RKO (cell line): ENCODE measurements at regions not wholly inside any gene's neighbourhood (a gene's known extent, or its start where the extent isn't known, plus 50 kb on each side); places are given as distances from the start of the nearest gene placed in this dataset.

Experiments used
- DNase-seq: peaks from one replicate; pipeline ENCODE4 v3.0.0-alpha.2; 2016; ENCODE audit warnings: low spot score

DNA sequence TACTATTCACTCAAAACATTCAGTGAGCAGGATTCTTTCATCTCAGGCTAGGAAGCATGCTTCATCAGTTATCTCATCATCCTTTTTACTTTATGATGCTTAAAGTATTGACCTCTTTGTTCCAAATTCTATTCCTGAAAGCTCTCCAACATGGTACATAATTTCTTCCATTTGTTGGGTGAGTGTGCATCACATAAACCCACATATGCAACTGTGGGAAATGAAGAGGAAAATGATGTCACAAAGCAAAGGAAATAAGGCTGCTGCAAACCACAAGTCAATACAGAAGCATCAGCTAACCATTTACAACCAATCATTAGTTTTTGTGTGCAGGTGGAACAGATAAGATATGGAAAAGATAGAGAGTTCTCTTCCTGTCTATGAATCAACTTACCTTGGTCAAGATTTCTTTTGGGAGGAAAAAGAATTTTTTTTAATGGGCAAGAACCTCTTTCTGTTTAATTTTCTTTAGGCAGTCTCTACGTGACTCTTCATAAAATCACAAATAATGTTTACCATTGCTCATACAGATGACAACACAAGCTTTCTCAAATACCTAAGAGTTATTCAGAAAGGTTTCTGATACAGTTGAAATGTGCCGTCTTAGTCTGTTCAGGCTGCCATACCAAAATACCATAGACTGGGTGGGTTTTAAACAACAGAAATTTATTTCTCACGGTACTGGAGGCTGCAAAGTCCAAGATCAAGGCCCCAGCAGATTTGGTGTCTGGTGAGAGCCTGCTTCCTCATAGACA, 259.9 kb downstream of the ADGRG6 start:
- no peak for DNase-seq

DNA sequence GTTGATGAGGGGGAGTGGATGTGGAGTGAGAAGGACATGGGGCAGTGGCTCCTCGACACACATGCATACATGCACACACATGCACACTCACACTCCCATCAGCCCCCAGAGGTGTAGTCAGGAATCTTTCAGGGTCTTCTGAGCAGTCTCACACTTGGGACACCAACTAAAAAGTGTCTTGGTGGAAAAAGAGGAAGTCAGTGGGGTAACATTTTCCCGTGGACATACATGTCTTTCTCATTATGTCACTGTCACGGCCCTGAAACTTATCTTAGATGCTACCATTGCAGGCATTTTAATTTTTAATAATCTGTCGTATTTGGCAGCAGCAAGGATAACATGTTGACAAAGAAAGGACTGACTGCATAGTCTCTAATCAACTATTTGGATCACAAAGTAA, 261.1 kb downstream of the ADGRG6 start:
- no peak for DNase-seq

DNA sequence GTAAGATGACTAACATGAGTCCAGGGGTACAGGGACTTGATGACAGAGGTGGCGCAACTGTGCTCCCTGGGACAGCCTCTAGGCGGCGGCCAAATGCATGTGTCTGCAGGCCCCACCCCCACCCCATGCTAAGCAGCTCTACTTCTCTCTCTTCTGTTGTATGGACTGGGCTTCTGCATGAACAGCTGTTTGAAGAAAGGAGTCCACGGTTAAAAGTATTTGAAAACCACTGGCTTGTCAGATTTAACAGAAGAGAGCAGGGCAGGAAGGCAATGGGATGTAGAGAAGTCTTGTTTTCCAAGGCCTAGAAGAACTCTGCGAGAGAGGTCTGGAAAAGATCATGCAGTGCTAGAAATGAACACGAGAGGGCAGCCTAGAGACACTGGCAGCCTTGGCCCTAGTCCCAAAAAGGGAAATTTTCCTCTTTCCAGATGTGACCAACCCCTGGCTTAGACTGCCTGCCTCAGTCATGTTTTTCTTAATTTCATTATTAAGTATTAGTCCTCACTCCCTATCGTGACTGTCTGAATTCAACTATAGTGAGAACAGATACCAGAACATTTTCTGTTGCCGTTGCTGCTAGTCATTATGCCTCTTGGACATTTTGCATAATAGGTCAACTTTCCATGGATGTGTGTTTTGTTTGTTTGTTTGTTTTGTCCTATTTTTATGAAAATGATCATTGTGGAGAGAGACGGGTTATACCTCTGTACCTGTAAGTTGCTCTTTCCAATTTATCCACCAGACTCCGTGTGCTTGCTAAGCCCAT, 265.0 kb downstream of the ADGRG6 start:
- DNase-seq: peak; percentile 56

DNA sequence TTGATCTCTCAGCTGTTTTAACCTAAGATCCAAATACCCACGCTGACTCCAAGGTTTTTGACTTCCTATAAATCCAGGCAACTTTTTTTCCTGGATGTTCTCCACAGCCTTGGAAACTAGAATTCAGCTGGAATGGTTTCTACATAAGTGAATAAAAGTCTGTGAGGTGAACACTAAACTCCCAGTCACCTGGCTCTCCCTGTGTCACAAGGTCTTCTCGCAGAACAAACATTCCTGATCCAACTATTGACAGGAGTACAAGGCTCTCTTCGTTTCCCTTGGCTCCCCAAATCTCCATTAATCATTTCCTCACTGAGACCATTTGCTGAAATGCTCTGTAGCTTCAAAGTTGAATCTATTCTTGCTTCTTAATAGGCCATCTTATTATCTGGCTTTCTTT, 265.7 kb downstream of the ADGRG6 start:
- no peak for DNase-seq

DNA sequence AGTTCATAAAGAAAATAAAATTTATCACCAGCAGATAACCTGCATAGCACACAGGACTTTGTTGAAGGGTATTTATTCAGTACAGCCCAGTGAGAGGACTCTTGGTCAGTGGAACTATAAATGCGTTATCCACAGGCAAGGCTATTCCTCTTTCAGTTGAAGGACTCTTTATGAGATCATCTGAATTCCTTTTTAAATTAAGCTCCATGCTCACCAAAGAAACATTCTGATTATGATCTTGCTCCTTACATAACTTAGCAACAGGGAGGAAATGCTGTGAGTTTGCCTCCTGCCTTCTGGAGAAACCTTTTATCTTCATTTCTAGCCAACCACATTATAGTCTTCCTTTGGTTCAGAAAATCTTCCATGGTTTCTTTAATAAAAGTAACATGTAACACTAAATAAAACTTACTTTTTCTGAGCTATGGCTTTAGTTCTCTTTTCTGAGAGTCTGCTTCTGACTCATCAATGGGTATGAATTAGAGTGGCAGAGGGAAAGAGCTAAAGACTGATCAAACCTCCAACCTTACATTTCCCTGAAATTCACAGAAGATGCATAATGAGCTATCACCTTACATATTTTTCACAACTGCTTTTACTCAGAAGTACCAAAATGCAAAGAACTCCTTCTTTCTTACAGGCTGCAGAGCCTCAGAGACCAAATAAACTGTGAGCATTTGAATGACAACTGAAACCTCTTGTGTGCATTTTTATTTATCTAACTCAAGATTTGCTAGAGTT, 267.2 kb downstream of the ADGRG6 start:
- DNase-seq: no peak

DNA sequence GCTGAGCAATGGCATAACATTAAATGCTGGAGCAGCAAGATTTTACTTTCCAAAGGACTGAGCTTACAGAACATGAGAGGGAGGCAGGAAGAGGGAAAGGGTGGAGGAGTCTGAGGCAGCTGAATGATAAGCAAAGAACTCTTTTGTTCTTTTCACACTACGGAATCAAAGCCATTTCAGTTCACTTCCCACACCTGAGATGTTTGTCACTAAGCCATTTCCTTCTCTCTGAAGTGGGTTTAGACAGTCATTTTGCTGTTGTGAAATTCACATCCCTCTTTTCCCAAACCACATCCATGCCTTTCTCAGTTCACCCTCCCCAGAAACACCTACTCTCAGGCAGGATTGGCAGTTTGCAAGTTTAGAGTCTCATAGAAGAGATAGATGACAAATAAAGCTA, 267.9 kb downstream of the ADGRG6 start:
- no peak for DNase-seq

DNA sequence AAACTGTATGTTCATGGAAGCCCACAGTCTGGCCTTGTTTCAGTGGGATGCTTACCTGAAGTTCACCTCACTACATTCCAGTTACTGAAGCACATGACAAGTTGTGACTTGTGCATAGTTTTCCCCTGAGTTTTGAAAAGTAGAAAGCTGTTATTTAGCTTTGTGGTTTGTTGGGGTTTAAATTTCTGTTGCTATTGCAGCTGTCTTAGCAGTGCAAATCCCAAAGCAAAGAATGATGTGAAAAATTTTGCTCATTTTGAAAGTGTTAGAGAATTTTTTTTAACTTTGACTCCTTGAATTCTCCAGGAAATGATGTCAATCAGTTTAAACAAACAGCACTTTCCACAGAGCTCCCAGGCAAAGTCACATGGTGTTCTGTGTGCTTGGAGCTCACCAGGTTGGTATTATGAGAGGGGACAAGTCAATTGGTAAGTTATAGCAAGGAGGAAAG, 268.4 kb downstream of the ADGRG6 start:
- DNase-seq: no peak

DNA sequence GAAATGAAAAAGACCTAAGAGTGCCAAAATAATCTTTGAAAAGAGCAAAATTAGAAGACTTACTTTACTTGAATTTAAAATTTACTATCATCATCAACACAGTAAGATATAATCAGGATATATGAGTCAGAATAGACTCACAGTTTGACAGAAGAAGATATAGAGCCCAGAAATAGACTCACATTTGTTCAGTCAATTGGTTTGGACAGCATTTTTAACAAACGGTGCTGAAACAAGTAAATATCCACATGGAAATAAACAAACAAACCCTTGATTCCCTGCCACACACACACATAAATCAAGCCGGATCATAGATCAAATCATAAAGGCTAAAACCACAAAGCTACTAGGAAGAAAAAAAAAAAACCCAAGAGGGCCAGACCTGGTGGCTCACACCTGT, 291.1 kb downstream of the ADGRG6 start:
- DNase-seq: peak; percentile 40

DNA sequence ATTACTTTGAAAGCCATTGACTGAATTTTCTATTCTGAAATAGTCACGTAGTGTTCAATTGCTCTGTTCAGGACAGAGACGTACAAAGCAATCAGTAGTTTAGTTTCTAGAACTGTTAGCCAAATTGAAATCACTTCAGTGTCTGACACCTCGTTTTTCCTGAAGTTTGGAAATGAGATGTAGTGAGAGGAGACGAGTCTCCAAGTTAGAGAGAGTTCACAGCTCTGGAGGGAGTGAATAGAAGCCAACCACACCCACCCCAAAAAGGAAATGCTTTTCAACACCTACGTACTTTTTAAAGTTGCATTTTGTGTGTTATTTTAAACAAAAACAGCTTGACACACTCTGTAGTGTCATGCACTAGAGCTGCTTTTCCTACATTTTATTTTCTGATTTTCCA, 296.0 kb downstream of the ADGRG6 start:
- no peak for DNase-seq

DNA sequence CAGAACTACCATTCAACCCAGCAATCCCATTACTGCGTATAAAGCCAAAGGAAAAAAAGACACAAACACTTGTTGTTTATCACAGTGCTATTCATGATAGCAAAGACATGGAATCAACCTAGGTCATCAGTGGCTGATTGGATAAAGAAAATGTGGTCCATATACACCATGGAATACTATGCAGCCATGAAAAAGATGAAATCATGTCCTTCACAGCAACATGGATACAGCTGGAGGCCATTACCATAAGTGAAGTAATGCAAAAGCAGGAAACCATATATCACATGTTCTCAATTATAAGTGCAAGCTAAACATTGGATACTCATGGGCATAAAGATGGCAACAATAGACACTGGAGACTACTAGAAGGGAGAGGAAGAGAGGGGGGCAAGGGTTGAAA, 299.6 kb downstream of the ADGRG6 start:
- no peak for DNase-seq

DNA sequence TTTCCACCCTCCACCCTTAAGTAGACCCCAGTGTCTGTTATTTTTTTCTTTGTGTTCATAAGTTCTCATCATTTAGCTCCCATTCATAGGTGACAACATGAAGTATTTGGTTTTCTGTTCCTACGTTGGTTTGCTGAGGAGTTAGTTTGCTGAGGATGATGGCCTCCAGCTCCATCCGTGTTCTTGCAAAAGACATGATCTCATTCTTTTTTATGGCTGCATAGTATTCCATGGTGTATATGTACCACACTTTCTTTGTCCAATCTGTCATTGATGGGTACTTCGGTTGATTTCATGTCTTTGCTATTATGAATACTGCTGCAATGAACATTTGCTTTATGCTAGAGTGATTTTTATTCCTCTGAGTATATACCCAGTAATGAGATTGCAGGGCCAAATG, 301.2 kb downstream of the ADGRG6 start:
- no peak for DNase-seq

DNA sequence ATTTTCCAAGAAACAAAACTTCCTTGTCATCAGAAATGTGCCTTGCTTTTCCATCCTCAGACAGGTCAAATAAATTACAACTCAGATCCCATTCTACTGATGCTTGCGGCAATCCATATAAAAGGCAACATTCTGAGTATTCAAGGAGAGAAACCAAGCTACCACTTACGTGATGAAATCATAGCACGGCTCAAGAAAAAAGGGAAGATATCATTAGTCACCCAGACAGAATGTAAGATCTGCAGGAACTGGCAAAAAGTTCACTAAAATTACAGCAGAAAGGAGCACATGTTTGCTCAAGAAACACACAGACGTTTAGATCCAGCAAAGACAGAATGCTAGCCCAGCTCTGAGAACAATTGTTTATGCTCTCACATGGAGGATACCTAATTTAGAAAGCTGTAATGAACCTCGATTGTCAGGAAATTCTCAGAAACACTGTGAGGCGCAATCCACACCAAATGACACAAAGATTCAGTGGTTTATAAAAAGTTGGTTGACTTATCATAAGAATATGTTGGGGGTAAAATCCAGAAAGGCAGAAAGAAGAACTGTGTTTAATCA, 304.2 kb downstream of the ADGRG6 start:
- DNase-seq: no peak

DNA sequence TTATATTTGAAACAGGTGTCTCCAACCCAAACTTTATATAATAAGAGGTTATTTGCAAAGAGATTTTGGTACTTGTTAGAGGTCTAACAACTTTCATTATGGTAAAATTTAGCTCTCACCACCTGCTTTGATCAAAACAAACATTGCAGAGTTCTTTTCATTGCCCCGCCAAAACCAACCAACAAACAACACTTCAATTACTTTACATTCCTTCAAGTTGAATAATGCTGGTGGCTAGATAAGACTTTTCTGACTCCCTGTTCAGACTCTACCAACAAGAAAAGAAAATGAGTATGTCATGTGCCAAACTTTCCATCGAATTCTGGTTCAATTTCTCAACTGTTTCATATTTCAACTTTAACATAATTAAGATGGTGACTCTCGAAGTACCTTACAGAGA, 311.1 kb downstream of the ADGRG6 start:
- no peak for DNase-seq

DNA sequence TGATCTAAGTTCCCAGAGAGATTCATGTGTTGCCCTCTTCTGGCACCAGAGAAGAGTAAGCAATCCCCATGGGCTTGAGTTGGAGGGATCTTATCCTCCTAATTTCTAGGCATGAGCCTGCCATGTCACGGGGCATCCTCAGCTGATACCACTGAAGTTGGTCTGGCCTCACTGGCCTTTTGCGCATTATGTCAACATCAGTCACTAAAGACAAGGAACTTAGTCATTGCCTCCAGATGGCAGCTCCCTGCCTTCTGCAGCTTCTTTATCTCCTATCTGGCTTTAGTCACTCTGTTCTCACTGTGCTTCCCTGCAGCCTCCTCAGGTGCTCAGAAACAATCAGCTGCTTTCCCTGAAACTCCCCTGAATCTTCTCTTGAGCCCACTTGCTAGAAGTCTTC, 312.2 kb downstream of the ADGRG6 start:
- DNase-seq: peak; percentile 43

DNA sequence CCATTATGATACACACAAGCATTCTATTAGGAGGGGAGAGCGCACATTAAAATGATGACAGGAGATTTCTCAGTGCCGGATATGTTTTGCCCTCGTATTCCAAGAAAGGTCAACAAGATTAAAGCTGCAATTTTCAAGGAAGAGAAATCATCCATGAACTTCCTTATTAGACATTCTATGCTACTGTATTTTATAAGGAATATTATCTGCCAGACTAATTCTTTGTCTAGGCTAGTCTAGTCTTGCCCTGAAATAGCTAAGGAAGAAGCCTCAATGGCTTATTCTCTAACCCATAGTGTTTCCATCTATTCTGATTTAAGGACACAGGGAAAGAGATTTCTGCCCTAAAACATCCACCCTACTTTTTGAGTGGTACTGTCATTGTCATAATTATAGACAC, 315.4 kb downstream of the ADGRG6 start:
- no peak for DNase-seq

DNA sequence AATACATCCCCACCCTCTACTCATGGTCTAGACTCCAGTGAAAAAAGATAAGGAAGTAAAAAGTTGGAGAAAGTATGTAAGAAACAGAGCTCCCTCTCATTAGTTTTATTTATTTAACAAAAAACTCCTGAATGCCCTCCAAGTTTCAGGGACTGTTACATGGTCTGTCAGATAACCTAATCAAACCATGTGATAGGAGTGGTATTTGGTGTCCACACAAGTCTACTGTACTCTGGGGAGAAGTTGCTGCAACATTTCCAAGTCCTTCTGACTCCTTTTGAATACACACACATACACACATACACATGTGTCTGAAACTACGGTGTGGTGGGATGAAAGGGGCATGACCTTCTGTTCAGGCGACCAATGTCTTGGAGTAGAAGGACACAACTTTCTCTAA, 320.0 kb downstream of the ADGRG6 start:
- no peak for DNase-seq

DNA sequence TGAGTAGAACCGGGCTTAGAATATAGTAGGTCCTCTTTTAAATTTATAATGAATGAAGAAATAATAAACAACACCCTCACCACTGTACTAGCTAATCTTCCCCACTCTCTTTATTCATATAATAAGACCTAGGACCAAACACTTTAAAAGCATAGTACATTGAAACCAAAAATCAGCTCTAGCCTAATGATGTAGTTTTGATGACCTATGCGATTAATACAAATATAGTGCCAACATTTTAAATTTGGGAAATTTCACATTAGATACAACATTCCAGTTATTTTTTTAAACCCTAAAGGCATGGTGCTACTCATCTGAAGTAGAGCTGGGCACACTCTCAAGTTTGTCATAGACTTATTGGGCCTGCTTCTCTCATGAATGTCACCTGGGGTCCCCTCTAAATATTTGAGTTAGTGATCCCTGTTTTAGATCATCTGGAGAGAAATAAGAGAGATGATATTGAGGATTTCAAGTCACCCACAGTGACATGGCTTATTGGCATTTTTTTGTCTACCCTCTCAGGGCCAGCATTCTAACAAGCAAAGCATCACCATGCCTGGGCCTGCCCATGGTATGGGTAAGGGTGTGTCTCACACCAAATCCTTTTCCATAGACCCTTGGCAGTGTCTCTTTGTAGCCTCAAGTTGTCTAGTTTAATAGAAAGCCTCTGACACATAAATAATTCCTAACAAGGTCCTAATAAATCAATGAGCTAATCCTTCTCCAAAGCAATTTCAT, 319.8 kb downstream of the HIVEP2 start:
- DNase-seq: no peak

DNA sequence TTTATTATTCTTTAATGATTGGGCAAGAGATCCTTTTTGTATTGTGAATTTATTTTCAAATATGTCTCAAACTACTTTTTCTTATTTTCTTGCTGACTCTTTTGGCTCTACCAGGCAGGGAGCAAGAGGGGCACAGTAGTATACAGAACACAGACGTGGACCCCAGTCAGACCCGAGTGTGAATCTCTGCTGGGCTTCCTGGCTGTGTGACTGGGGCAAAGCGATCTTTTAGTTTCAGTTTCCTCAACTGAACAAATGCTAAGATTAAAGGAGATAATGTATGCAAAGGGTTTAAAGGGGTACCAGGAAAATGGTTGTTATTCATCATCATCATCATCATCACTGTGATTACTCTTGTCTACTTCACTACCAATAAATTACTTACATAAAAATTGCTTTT, 317.5 kb downstream of the HIVEP2 start:
- DNase-seq: no peak

DNA sequence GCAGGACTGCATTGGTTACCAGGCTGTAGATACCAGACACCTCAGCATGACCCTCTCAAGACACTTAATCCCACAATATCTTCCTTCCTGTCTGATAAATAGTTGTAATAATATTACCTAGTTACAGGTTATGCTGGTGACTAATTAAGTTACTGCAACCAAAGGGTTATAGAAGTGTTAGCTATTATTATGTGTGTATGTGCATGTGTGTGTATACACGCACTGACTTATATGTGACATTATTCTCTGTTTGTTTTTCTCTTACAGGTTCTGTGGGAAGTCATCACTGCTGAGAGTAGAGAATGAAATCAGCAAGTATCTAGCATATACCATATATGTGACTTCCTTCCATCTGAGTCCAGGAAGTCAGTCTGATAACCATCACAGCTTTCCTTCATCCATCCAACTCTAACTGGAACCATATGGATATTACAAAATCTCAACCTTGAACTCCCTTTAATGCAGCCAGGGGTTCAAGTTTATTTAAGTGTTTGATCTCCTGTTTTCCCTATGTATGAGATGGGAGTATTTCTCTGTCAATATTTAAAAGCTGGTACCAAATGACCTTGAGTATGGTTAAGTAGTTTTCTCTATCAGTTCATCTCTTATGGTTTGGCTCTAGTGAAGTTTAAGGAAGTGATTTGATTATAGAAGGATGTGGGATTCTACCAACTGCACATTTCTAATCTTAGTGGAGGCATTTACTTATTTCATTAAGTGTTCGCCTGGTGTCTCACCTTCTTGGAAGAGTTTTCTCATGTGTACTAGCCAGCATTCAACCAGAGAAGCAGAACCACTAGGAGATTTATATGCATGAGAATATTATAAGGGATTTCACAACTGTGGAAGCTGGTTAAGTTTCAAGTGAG, 313.2 kb downstream of the HIVEP2 start:
- no peak for DNase-seq

DNA sequence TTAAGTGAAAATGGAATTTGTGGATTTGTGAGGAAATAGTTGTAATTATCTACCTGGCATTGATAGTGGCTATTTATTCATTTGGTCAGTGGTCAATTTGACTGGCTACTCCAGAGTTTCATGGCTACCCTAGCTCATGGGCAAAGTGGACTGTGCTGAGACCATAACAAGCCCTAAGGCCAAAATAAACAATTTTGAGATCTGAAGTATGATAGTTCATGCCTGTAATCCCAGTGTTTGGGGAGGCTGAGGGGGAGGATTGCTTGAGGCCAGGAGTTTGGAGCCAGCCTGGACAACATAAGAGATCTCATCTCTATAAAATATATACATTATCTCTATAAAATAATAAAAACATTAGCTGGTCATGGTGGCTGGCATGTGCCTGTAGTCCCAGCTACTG, 311.7 kb downstream of the HIVEP2 start:
- DNase-seq: no peak

DNA sequence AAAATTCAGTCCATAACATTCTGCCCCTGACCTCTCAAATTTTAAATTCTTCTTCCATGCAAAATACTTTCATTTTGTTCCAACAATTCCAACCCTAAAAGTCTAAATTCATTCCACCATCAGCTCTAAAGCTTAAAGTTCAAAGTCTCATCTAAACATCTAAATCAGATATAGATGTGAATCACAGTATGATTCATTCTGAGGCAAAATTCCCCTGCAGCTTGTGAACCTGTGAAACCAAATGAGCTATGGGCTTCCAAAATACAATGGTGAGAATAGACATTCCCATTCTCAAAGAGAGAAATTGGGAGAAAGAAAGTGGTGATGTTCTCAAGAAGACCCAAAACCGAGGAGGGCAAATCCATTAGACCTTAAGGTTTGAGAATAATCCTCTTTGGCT, 309.8 kb downstream of the HIVEP2 start:
- peak; percentile 32 for DNase-seq
